GM21390 (cell line): ENCODE measurements at regions not wholly inside any gene's neighbourhood (a gene's known extent, or its start where the extent isn't known, plus 50 kb on each side); places are given as distances from the start of the nearest gene placed in this dataset.
"Not testable (repeated sequence)": the region's sequence is repeated elsewhere in the genome, so short reads cannot be mapped to it uniquely, and the experiment has no call there.

Experiments
- ATAC-seq: cut with Tn5 transposase; IDR thresholded peaks from one replicate; pipeline ENCODE4 v1.9.1; 2021; ENCODE audit not compliant: unreplicated experiment

DNA sequence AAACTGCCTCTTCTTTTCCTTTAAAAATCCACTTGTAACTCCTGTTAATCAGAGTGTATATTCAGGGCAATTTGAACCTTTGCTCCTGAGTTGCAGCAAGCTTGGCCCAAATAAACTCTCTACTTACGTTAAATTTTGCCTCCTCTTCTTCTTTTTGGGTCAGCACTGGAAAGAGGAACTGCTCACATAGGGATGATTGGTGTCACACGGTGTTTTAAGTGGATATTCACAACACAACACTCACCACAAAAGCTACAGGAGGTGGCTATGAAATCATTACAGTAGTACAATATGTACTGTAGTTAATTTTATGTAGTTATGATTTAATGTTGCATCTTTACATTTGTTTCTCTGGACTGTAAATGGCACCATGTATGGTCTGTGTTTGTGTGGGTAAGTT lies 96.8 kb upstream of the DOCK9 start:
- ATAC-seq = no peak

DNA sequence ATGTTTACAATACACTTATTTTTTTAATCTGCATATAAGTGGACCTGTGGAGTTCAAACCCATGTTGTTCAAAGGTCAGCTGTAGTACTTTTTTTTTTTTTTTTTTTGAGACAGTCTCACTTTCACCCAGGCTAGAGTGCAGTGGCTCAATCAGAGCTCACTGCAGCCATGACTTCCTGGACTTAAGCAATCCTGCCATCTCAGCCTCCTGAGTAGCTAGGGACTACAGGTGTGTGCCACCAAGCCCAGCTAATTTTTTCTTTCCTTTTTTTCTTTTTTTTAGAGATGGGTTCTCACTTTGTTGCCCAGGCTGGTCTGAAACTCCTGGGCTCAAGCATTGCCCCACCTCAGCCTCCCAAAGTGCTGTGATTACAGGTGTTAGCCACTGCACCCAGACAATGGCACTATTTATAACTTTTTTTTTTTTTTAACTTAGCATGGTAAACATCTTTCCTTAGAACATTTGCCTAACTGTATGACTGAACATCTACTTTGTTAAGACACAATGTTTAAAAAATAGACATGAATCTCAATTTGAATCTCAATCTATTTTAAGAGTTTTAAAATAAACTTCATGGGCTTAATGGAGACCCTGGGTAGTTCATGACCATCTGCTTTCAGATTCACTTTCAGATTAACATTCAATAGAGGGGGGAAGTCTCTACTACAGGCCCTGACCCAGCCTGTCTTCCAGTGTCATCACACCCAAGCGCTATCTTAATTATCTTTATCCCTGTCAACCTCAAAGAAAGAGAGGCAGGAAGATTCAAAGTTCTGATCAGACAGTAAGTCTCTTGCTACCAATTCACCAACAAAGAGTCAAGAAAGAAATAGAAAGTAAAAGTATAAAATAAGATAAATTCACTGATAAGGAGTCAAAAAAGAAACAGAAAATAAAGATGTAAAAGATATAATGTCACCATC lies 97.7 kb upstream of the DOCK9 start:
- peak; percentile 91 for ATAC-seq

DNA sequence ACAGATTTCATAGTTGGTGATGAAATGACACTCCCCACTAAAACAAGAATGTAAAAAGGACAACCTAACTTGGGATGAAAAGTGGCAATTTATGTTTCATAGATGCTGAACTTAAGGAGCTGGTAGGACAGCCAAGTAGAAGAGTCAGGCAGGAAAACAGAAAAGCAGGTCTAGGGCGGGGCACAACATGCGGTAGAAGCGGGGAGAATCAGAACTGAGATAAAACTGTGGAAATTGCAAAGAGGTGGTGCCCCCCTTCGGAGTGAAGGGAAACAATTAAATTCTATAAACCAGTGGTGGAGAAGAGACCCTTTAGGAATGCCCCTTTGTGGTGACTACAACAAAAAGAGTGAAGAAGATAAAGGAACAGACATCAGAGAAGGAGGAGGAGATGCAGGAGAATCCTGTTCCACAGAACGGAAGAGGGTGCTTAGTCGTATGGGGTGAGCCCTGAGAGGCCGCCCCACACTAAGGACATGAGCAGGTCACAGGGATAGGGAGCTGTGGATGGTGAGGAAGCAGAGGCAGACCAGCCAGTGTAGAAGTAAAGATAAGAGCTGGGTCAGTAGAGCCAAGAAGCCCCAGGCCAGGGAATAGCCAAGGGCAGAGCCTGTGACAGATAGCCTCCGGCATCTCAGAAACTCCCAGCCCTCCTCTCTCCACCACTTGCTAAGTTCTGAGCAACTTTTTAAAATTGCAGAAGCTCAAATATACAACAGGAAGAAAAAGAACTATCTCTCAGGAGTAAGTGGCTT lies 100.3 kb upstream of the DOCK9 start:
- no peak for ATAC-seq

DNA sequence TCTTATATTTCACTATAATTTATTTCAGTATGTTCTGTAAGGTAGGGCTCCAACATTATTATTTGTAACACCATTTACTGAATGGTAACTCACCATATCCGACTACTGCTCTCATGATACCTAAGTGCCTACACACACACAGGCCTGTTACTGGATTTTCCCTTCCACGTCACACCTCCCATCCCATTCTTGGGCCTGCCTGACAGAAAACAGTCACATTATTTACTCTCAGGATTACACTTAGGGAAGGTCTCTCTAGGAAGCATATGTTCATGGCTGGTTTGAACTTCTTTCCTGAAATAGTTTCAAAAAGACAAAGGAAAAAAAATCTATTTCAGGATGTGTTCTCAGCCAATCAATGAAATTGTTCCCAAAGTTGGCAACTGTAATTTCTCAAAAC lies 102.3 kb upstream of the DOCK9 start:
- no peak for ATAC-seq

DNA sequence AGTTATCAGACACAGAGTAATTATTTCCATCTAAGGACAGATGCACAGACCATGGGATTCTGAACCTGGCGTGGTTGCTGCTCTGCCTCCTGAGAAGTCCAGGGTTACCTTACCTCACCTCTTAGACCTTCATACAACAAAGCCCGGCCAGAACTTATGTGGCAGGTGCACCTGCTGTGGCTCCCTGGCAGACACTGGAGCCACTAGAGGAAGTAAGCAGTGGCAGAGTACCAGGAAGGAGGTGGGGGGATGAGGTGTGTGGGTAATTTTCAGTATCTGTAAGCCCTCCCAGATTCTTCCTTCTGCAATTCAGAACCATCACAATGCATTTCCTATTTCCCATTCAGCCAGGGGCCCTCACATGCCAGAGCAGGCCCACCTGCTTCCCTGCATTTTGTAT lies 106.1 kb upstream of the DOCK9 start:
- ATAC-seq = no peak

DNA sequence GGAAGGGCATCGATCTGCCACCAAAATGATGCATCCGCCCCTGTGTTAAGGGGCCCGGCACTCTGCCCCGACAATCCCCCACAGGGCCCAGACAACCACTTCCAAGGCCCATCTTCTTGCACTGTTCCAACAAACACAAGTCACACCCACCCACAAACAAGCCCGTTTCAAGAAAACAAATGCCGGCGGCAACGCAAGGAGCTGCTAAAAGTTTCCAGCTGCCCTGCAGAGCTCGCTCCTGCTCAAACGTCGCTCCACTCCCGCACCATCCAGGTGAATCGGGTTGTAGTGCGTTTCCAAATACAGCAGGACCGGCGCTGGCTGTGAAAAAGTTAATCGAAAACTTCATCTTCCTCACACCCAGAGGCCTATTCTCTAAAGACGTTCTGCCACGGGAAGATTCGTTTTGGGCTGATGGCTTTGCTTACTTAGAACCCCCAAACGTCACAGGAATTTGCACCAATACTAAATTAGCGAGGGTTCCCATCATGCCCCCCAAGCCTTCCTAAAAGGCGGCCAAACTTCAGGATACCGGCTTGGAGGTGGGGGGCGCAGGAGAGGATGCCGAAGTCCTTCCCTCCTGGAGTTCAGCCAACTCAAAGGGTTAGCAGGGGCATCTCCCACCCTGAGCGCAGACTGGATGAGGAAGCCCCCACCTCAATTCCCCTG lies 107.4 kb upstream of the DOCK9 start:
- no peak for ATAC-seq

DNA sequence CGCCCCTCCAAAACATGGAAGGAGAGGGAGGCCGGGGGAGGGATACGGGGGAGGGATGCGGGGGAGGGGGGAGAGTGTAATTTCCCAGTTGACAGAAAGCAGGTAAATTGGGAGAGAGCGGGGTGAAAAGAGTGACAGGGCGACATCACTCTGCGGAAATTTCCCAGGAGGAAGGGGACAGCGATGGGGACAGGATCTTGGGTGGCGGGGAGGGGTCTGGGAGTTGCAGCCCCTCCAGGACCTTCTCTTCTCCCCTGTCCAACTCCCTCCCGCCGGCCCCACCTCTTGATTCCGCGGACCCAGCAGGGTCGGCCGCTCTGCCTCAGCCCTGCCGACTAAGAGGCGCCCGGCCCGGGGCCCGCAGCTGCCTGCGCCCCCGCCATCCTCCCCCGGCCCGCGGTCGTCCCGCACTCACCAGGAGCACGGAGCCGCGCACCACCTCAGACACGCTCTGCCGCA lies 108.0 kb upstream of the DOCK9 start:
- ATAC-seq = no peak

DNA sequence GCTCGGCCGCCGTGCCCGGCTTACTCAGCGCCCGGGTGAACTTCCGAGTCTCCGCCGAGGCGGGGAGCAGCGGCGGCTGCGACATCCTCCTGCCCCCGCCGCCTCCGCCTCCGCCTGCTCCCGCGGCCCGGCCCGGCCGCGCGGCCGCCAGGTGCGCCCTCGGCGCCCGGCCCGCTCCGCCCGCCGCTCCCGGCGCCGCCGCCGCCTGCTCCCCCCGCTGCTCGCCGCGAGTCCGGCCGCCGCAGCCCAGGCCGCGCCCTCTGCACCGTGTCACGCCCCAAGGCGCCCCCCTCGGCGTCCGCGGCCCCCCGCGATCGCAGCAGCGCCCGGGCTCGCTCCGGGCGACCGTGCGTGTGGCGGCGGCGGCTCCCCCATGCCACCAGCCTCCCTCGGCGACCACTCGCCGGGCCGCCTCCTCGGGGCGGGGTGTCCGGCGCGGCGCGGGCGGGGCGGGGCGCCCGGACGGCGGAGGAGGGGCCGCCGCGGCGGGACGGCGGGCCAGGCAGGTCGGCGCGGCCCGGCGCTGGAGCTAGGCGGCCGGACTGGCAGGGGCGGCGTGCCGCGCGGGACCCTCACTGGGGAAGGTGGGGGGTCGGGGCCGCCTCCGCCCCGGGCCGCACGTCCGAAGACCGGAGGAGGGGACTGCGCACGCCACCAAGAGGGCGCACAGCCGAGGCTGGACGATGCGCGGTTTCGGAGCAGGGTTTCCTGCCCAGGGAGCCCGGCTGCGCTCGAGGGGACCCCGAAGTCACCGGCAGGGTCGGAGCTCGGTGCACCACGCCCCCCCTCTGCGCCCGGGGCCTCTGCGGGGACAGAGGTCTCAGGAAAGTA lies 108.6 kb upstream of the DOCK9 start:
- ATAC-seq = peak; percentile 43

DNA sequence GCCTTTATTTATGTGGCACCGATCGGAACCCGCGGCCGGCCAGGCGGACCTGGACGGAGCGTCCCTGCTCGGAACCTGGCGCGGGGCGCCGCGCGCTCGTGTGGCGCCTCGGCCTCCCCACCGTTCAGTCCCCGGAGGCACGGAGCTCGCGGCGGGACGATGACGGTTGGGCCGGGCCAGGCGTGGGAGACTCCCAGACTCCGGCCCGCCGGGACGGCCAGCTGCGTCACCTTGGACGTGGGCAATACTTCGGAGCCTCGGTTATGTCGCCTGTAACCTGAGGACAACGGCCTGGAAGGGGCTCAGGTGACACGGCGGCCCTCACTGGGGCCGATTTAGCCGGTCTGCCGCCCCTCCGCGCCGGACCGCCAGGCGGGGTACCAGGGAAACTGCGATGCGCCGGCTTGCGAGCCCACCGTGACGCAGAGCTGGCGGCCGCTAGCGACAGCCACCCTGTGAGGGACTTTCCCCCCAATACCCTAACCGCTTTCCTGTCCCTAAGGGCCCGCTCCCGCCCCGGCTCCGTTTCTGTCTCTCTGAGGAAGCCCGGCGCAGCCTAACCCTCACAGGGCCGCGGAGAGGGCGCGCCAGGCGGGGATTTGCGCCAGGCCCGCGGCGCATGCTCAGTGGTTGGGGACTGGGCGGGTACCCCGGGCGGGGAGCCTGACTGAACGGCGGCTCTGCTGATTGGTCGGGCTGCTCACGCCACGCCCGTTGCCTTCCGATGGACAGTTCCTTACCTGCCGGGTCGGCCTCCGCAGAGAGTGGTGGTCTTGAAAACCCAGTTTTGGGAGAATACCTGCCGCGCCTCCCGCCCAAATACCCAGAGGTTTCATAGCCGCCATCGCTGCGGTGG lies 109.5 kb upstream of the DOCK9 start:
- ATAC-seq = peak; percentile 79

DNA sequence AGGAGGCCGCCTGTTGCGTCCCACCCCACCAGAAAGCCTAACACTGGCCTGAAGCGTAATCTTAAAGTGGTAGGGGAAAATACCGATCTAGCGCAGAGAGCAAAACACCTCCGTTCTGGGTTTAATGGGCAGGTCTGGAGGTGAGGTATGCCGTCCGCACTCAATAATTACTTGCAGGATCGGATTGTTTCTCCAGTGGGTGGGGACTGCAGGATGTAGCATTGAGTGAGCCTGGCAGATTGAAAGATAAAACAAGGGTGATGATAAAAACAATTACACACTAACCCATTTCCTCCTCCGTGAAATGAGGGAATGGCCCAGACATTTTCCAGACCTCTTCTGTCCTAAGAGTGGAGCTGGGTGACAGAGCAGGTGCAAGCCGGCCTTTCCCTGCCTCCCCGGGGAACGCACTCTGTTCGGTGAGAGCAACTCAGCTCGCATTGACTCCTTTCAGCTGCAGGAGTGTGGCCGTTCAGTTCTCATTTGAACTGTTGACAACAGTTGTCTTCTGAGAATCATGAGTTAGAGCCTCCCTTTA lies 110.2 kb upstream of the DOCK9 start:
- ATAC-seq = peak; percentile 23

DNA sequence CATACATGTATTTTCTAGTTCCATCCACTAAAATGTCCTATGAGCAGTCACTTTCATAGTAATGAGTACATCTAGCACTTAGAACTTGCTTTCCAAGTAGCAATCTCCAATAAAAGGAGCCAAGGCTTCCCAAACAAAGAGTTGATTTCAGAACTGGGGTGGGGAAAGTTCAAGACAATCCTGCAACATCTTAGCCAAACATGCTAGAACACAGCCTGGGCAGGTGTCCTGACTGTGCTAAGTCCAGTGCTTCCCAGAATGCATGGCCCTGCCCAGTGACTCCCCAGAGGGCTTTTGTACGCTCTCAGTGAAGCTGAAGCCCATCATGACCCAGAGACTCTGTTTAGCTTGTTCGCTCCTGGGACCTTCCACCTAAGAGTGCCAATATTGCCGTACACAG lies 106.7 kb upstream of the UBAC2 start:
- no peak for ATAC-seq

DNA sequence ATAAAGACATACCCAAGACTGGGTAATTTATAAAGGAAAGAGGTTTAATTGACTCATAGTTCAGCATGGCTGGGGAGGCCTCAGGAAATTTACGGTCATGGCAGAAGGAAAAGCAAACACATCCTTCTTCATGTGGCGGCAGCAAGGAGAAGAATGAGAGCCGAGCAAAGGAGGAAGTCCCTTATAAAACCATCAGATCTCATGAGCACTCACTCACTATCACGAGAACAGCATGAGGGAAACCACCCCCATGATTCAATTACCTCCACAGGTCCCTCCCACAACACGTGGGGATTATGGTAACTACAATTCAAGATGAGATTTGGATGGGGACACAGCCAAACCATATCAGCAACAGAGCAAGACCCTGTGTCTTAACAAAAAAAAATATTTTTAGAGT lies 98.8 kb upstream of the UBAC2 start:
- ATAC-seq = not testable (repeated sequence)

DNA sequence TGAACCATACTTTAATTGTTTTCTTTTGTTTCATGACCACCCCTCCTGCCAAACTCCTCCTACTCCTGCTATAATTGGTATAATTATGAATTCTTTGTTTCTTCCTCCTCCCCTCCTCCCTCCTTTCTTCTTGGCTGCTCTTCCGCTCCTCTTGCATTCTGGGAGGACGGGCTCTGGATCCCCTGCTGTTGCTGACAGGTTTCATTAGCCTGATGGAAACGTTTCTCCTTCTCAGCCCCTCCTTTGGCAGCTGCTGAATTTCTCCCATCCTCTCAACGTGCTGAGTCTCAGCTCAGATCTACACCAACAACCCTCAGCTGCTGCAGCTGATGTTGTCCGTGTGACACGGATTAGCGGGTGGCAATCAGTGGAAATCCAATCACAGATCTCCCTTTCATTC lies 97.1 kb upstream of the UBAC2 start:
- no peak for ATAC-seq

DNA sequence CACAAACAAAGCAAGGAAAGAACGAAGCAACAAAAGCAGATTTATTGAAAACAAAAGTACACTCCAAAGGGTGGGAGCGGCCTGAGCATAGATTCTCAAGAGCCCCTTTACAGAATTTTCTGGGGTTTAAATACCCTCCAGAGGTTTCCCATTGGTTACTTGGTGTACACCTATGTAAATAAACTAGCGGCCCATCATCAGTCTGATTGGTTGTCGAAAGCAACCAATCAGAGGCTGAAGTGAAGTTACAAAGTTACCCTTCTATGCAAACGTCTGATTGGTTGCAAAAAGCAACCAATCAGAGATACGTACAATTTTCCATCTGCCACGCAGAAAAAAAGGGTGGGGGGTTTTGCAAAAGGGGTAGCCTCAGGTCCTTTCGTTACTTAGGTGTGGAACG lies 96.3 kb upstream of the UBAC2 start:
- ATAC-seq = no peak

DNA sequence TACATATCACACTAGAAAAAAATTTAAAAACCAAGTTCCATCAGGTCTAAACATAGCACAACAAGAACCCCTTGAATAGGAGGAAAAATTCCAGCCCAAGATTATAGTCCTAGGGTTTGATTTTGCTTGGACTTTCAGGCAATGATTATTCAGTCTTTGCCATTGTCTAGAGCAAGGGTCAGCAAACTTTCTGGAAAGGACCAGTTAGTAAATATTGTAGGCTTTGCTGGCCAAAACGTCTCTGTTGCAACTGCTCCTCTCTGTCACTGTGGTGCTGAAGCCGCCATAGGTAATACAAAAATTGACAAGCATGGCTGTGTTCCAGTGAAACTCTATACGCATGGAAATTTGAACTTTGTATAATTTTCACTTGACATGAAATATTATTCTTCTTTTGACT lies 95.5 kb upstream of the UBAC2 start:
- no peak for ATAC-seq

DNA sequence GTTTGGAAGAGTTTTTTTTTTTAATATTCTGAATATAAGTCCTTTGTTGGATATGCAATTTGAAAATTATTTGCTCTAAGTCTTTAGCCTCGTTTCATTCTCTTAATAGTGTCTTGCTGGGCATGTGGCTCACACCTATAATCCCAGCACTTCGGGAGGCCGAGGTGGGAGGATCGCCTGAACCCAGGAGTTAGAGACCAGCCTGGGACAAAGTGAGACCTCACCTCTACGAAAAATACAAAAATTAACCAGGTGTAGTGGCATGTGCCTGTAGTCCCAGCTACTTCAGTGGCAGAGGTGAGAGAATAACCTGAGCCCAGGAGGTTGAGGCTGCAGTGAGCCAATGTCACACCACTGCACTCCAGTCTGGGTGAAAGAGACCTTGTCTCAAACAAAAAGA lies 87.3 kb upstream of the UBAC2 start:
- no peak for ATAC-seq

DNA sequence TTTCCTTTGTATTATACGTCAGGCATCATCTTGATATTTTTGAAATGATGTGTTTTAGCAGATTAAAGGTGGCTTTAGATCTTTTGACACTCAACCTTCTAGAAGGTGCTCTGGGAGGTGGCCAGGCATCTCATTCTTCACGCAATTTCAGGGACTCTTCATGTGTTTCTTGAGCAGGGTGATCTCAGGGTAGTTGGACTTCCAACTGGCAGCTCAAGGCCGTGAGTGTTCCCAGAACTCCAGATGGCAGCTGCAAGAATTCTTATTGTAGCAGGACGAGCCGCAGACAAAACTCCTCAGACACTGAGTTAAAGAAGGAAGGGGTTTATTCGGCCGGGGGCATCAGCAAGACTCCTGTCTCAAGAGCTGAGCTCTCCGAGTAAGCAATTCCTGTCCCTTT lies 82.5 kb upstream of the UBAC2 start:
- ATAC-seq = no peak

DNA sequence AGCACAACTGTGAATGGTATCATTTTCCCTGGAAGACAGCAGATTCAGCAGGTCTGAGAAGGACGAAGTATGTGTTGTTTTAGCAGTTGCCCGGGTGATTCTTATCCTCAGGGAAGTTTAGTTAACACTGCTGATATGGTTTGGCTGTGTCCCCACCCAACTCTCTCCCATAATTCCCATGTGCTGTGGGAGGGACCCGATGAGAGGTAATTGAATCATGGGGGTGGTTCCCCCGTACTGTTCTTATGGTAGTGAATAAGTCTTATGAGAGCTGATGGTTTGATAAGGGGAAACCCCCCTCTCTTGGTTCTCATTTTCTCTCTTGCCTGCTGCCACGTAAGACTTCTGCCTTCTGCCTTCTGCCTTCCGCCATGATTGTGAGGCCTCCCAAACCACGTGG lies 81.0 kb upstream of the UBAC2 start:
- ATAC-seq = no peak

DNA sequence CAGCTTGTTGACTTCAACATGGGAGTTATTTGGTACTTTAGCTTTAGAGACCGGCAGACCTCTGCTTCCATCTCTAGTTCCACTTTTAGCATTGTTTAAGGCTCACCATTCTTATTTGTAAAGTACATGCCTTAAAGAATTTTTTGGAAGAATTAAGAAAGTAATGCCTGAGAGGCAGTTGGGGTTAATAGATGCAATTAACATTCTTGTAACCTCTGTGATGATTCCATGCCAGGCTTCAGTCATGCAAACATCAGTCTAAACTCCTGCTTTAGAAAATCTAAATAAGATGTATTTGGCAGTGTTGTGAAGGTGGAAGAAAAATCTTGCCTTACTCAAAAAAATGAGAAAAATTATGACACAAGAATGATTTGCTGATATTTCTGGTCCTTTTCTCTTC lies 79.9 kb upstream of the UBAC2 start:
- no peak for ATAC-seq

DNA sequence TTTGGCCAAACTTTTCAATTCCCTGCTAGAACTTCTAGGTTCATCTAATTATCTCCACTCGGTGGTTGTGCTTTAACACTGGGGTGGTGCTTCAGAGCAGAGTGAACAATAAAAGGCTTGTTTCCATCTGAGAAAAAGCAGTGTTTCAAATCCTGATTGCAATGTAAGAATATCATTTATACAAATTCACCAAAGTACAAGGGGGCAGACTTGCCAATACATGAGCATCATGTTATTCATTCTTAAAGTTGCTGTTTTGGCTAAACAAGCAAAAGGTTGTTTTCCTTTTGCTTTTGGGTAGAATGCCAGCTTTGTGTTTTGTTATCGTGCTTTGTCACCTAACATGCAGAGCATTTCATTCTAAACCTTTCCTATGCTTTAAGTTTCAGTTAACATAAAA lies 78.5 kb upstream of the UBAC2 start:
- ATAC-seq = no peak
